Thoracic aorta (tissue), 2 donors: ENCODE measurements at regions not wholly inside any gene's neighbourhood (a gene's known extent, or its start where the extent isn't known, plus 50 kb on each side); places are given as distances from the start of the nearest gene placed in this dataset.
A peak's percentile ranks its signal among the peaks of the same experiment; 100 is the strongest.
"Not testable (repeated sequence)": the region's sequence is repeated elsewhere in the genome, so short reads cannot be mapped to it uniquely, and the experiment has no call there.

ENCODE experiments used
- ATAC-seq: fragments of 150-250 bp; one replicate; pipeline ENCODE4 v1.8.0; 2017; ENCODE audit warnings: low read depth; ENCODE audit not compliant: insufficient number of reproducible peaks, low FRiP score
- DNase-seq: peaks from one replicate; pipeline ENCODE4 v3.0.0-alpha.2; 2020; ENCODE audit warnings: low spot score
- H3K27ac ChIP-seq, 2 donors: fragments of 200-600 bp; sonication (generic); 1 replicate in 1 of 2; 2 replicates in 1 of 2; pipeline ENCODE4 v1.5.1; 2016; ENCODE audit warnings: mild to moderate bottlenecking in 2 of 2, moderate library complexity in 2 of 2
- H3K27me3 ChIP-seq: fragments of 200-600 bp; sonication (generic); replicated peaks from 2 replicates; pipeline ENCODE4 v1.6.0; 2016; ENCODE audit warnings: mild to moderate bottlenecking; ENCODE audit not compliant: insufficient read depth
- H3K36me3 ChIP-seq: fragments of 200-600 bp; sonication (generic); one replicate; pipeline ENCODE4 v1.5.1; 2016
- H3K4me1 ChIP-seq, 2 donors: fragments of 200-600 bp; sonication (generic); 1 replicate in 1 of 2; 2 replicates in 1 of 2; pipeline versions ENCODE4 v1.5.1 to v1.6.0; 2016; ENCODE audit warnings: low read depth in 2 of 2, mild to moderate bottlenecking in 1 of 2; ENCODE audit not compliant: control insufficient read depth in 1 of 2
- H3K4me3 ChIP-seq: fragments of 200-600 bp; sonication (generic); 2 replicates; pipeline ENCODE4 v1.5.1; 2016; ENCODE audit warnings: mild to moderate bottlenecking
- H3K9me3 ChIP-seq: fragments of 200-600 bp; sonication (generic); 2 replicates; pipeline ENCODE4 v1.5.1; 2016
- TF ChIP-seq, protein P1 (sequence below): fragments of 200-600 bp; sonication (generic); IDR thresholded peaks from one replicate; pipeline ENCODE4 v1.5.1; 2019; ENCODE audit warnings: antibody characterized with exemption

DNA sequence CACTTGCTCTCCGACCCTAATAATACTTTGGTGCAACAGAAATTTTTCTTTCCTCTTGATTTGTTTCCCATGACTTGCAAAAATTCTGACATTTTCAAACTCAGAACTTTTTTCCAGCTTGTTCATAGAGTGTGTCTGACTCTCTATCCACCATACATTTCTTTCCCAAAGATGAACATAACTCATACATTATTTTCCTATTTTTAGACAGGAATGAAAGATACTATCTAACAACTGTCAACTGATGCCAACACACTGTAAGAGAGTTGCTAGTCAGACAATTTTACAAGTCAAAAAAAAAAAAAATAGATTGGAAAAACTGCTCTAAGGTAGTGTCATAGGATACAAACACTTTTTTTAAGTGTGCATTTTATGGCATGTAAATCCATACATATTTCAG lies 1001.0 kb upstream of the WWC1 start:
- H3K27ac ChIP-seq, result no peak overlapping the region
- no peak overlapping the region for H3K4me3 ChIP-seq
- H3K27me3 ChIP-seq, result no peaks in the 10 kb centered on the region
- TF ChIP-seq, protein P1, sequence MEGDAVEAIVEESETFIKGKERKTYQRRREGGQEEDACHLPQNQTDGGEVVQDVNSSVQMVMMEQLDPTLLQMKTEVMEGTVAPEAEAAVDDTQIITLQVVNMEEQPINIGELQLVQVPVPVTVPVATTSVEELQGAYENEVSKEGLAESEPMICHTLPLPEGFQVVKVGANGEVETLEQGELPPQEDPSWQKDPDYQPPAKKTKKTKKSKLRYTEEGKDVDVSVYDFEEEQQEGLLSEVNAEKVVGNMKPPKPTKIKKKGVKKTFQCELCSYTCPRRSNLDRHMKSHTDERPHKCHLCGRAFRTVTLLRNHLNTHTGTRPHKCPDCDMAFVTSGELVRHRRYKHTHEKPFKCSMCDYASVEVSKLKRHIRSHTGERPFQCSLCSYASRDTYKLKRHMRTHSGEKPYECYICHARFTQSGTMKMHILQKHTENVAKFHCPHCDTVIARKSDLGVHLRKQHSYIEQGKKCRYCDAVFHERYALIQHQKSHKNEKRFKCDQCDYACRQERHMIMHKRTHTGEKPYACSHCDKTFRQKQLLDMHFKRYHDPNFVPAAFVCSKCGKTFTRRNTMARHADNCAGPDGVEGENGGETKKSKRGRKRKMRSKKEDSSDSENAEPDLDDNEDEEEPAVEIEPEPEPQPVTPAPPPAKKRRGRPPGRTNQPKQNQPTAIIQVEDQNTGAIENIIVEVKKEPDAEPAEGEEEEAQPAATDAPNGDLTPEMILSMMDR, result no peak
- no peaks in the 10 kb centered on the region for H3K36me3 ChIP-seq
- H3K9me3 ChIP-seq, result no peaks in the 10 kb centered on the region
- ATAC-seq (no peak), DNase-seq (no peak)
- peaks cover 0 to 16% of the 10 kb centered on the region in 2 donors for H3K4me1 ChIP-seq

DNA sequence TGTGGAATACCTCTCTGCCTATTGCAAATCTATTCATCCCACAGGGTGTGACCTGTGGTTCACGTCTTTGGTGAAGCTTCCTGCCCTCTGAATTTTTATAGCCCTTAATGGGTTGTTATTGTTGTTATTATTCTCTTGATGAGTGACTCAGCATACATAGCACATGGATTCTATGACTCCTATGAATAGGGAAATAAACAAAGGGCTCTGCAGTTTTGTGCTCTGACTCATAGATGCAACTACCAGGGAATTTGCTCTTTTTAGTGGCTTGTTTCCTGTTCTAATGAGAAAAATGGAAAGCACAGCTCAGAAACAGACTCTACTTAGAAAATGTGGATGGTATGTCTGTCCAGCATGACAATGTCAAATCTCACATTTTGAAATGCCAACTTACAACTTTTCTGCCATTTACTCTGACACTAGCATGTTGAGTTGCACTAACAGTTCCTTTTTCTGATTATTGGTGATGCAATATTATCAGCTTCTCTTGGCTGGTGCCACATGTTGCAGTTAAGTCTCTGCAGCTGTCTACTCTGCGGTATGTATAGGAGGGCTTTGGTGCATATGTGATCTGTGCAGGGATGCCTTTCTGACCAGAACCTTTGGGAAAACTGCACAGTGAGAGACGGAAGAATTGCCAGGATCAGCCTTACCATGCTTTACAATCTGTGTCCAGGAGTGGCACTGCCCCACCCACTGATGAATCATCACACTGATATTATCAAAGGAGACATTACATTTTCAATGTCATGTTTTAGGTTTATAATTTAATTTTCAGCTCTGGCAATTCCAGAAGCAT lies 996.4 kb upstream of the WWC1 start:
- H3K36me3 ChIP-seq, result no peaks in the 10 kb centered on the region
- no peak overlapping the region for H3K4me3 ChIP-seq
- H3K9me3 ChIP-seq, result no peaks in the 10 kb centered on the region
- no peaks in the 10 kb centered on the region for H3K27me3 ChIP-seq
- H3K27ac ChIP-seq, result peak overlapping the region in 1 of 2 donors; percentile 20
- TF ChIP-seq, protein P1, result no peak
- peak; percentile 82 for ATAC-seq
- DNase-seq, result no peak
- peaks cover 5 to 31% of the 10 kb centered on the region in 2 donors for H3K4me1 ChIP-seq

DNA sequence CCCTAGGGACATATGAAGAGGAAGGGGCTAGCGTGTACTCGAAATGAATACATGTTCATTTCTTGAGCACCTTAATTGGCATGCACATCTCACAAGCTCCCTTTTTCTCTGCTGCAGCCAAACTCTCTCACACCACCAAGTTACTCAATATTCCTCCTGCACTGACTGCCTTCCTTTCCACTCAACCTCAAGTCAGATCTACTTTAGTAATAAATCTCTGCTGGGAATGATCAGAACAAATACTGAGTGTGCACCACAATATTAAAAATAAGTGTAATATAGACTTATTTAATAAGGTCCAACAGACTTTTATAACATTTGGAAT lies 995.8 kb upstream of the WWC1 start:
- Histone ChIP-seq H3K4me3 (no peak overlapping the region), H3K27me3 (no peaks in the 10 kb centered on the region), H3K9me3 (no peaks in the 10 kb centered on the region), H3K27ac (no peak overlapping the region), H3K4me1 (peaks cover 5 to 31% of the 10 kb centered on the region in 2 donors), H3K36me3 (no peaks in the 10 kb centered on the region)
- DNase-seq, result no peak
- ATAC-seq, result no peak
- TF ChIP-seq, protein P1, result no peak

DNA sequence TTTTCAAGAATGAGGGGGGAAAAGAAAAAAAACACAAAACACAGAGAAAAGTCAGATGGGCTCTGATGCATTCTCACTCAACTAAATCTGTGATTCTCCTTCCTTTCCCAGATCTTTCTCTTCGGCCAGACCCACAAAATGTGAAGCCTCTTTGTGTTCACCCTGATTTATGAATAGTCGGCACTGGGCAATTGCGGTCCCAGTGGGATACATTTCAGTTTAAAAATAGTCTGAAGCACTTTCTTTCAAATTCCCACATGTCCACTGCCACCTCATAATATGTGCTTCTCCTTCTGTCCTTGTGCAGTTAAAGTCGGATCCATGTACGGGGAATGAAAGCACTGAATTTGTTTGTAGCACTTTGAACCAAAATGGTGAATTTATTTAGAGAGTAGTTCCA lies 995.4 kb upstream of the WWC1 start:
- ATAC-seq (no peak), DNase-seq (no peak)
- peaks cover 5 to 31% of the 10 kb centered on the region in 2 donors for H3K4me1 ChIP-seq
- H3K4me3 ChIP-seq, result no peak overlapping the region
- H3K36me3 ChIP-seq, result no peaks in the 10 kb centered on the region
- no peaks in the 10 kb centered on the region for H3K27me3 ChIP-seq
- no peak overlapping the region for H3K27ac ChIP-seq
- TF ChIP-seq, protein P1, result no peak
- H3K9me3 ChIP-seq, result no peaks in the 10 kb centered on the region

DNA sequence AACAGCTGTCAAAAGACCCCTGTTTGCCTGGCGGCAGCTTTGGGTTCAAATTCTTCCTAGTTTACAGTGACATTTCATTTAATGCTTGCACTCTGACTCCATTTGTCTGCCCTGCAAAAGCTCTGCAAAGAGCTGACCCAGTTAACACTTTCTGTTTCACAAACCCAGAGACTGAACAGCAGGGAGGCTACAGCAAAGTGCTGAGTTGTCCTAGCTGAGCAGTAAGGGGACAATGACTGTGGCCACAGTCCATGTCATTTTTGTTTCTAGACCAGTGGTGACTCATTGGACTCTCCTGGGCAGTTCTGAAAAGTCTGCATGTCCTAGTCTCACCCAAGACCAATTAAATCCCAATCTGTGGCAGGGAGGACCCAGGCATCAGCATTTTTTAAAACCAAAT lies 994.8 kb upstream of the WWC1 start:
- DNase-seq, result no peak
- no peaks in the 10 kb centered on the region for H3K36me3 ChIP-seq

DNA sequence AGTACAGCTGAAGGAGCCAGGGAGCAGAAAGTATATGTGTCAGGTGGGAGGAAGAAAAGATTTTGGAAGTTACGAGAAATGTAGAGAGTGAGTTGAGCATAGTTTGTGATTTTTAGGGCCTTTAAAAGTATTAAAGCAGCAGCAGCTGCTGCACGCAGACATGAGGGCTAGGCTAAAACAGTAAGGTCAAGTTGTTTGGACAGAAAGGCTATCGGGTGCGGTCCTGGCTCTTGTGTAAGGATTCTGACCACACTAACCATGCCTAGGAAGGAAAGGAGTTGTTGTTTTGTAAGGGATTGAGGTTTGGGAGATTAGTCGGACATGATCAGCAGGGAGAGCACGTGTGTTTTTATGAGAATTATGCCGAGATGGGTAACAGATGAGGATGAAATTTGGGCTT lies 991.6 kb upstream of the WWC1 start:
- not testable (repeated sequence) for H3K9me3 ChIP-seq, H3K27ac ChIP-seq, H3K36me3 ChIP-seq, H3K4me3 ChIP-seq, H3K27me3 ChIP-seq, DNase-seq, ATAC-seq
- peaks cover 5 to 21% of the 10 kb centered on the region in 2 donors for H3K4me1 ChIP-seq

More for the DNA sequence above, 994.8 kb upstream of the WWC1 start:
- TF ChIP-seq, protein P1, result no peak
- Histone ChIP-seq H3K4me1 (peaks cover 5 to 31% of the 10 kb centered on the region in 2 donors), H3K4me3 (no peak overlapping the region), H3K9me3 (no peaks in the 10 kb centered on the region), H3K27ac (no peak overlapping the region), H3K27me3 (no peaks in the 10 kb centered on the region)
- no peak for ATAC-seq
